Glutamatergic neuron (in vitro differentiated cells): ENCODE measurements at regions not wholly inside any gene's neighbourhood (a gene's known extent, or its start where the extent isn't known, plus 50 kb on each side); places are given as distances from the start of the nearest gene placed in this dataset.

Source experiments
- DNase-seq: peaks from one replicate; pipeline ENCODE4 v3.0.0; 2022
- H3K27ac Mint-ChIP-seq: one replicate; pipeline ENCODE4 v1.8.0; 2020; ENCODE audit warnings: mild to moderate bottlenecking, mixed read lengths, inconsistent platforms; ENCODE audit not compliant: unreplicated experiment
- H3K27me3 Mint-ChIP-seq: one replicate; pipeline ENCODE4 v1.8.0; 2020; ENCODE audit warnings: mild to moderate bottlenecking, moderate library complexity, mixed read lengths, inconsistent platforms; ENCODE audit not compliant: unreplicated experiment
- H3K36me3 Mint-ChIP-seq: one replicate; pipeline ENCODE4 v1.8.0; 2020; ENCODE audit warnings: mild to moderate bottlenecking, mixed read lengths, inconsistent platforms; ENCODE audit not compliant: unreplicated experiment
- H3K4me1 Mint-ChIP-seq: one replicate; pipeline ENCODE4 v1.8.0; 2020; ENCODE audit warnings: mild to moderate bottlenecking, low read depth, mixed read lengths, inconsistent platforms; ENCODE audit not compliant: unreplicated experiment
- H3K4me3 Mint-ChIP-seq: one replicate; pipeline ENCODE4 v1.8.0; 2020; ENCODE audit warnings: mild to moderate bottlenecking, mixed read lengths, inconsistent platforms; ENCODE audit not compliant: unreplicated experiment
- H3K9me3 Mint-ChIP-seq: one replicate; pipeline ENCODE4 v1.8.0; 2020; ENCODE audit warnings: mild to moderate bottlenecking, moderate library complexity, mixed read lengths, inconsistent platforms; ENCODE audit not compliant: unreplicated experiment
- CTCF ChIP-seq: fragments of 200-600 bp; sonication (generic); IDR thresholded peaks from one replicate; pipeline ENCODE4 v1.5.0; 2021; ENCODE audit not compliant: partially characterized antibody, unreplicated experiment

GRCh38 chr9:109931623-109932022 is 151.6 kb downstream of the PALM2AKAP2 start:
- no peak overlapping the region for H3K27ac Mint-ChIP-seq
- H3K36me3 Mint-ChIP-seq = no peaks in the 10 kb centered on the region
- H3K4me3 Mint-ChIP-seq = no peak overlapping the region
- no peak for TF ChIP-seq CTCF
- no peak for DNase-seq
- peaks cover 11% of the 10 kb centered on the region for H3K4me1 Mint-ChIP-seq
- peaks cover 4% of the 10 kb centered on the region for H3K9me3 Mint-ChIP-seq
- H3K27me3 Mint-ChIP-seq = peaks cover 1% of the 10 kb centered on the region

- Mint-ChIP-seq H3K4me3 (no peak overlapping the region), H3K4me1 (peaks cover 11% of the 10 kb centered on the region), H3K9me3 (peaks cover 4% of the 10 kb centered on the region), H3K27me3 (no peaks in the 10 kb centered on the region), H3K36me3 (no peaks in the 10 kb centered on the region), H3K27ac (no peak overlapping the region)
- TF ChIP-seq CTCF = no peak
- no peak for DNase-seq
These were observed 154.3 kb downstream of the PALM2AKAP2 start for GRCh38 chr9:109934136-109934856.

- H3K36me3 Mint-ChIP-seq = no peaks in the 10 kb centered on the region
- peaks cover 13% of the 10 kb centered on the region for H3K4me1 Mint-ChIP-seq
- TF ChIP-seq CTCF = no peak
- H3K4me3 Mint-ChIP-seq = no peak overlapping the region
- no peak for DNase-seq
- H3K27me3 Mint-ChIP-seq = no peaks in the 10 kb centered on the region
- H3K27ac Mint-ChIP-seq = no peak overlapping the region
- peaks cover 4% of the 10 kb centered on the region for H3K9me3 Mint-ChIP-seq
These were observed 154.8 kb downstream of the PALM2AKAP2 start for GRCh38 chr9:109934857-109935215.

GRCh38 chr9:109935406-109936087 is 155.5 kb downstream of the PALM2AKAP2 start:
- Mint-ChIP-seq H3K4me1 (peaks cover 11% of the 10 kb centered on the region), H3K4me3 (no peak overlapping the region), H3K27ac (no peak overlapping the region), H3K27me3 (no peaks in the 10 kb centered on the region), H3K9me3 (peaks cover 2% of the 10 kb centered on the region), H3K36me3 (no peaks in the 10 kb centered on the region)
- TF ChIP-seq CTCF = no peak
- DNase-seq = no peak

- DNase-seq = no peak
- TF ChIP-seq CTCF = no peak
- H3K27ac Mint-ChIP-seq = no peak overlapping the region
- no peaks in the 10 kb centered on the region for H3K27me3 Mint-ChIP-seq
- peaks cover 11% of the 10 kb centered on the region for H3K4me1 Mint-ChIP-seq
- no peak overlapping the region for H3K4me3 Mint-ChIP-seq
- peaks cover 1% of the 10 kb centered on the region for H3K9me3 Mint-ChIP-seq
- H3K36me3 Mint-ChIP-seq = no peaks in the 10 kb centered on the region
These were observed 158.0 kb downstream of the PALM2AKAP2 start for GRCh38 chr9:109937861-109938453.
